ENCODE measurements at regions not wholly inside any gene's neighbourhood (a gene's known extent, or its start where the extent isn't known, plus 50 kb on each side); places are given as distances from the start of the nearest gene placed in this dataset.
"Not testable (repeated sequence)": the region's sequence is repeated elsewhere in the genome, so short reads cannot be mapped to it uniquely, and the experiment has no call there.

DNA sequence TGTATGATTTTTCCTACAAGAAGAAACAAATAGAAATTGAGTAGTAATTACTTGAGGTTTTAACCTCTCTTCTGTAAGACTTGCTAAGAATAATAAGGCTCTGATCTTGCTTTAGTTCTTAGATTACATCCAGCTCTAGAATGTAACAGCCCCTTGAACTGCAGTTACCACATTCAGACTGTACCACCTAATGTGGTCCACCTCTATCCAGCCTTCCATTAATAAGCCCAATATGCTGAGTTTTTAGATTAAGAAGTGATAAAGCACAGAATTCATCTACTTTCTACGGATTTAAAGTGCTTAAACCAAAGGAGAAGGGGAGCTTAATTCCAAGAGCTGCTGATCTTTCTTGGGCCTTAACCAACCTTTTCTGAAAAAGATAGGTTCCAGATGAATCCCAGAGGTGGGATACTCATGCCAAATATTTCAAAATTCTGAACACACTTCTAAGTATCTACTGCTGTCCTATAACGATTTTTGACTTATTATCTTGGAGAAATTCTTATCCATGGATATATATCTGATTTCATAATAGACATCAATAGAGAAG is 131.5 kb downstream of the ZNF608 start:
- DNase-seq = no peak

DNA sequence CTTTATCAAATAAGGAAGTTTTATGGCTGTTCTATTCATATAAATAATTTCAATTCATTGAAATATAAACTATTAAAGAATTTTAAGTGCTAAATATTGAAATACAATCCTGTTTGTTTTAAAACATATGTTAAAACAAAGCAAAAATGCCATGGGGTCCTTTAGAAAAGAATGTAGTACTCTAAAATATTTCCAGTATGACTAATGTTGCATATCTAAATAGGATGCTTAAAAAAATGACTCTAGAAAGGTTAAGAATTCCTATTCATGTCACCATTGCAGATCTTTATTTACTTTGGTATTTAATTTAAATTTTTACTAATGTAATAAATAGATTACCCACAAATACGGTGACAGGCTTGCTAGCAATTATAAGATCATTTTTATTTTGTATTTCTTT is 132.3 kb downstream of the ZNF608 start:
- DNase-seq = no peak

DNA sequence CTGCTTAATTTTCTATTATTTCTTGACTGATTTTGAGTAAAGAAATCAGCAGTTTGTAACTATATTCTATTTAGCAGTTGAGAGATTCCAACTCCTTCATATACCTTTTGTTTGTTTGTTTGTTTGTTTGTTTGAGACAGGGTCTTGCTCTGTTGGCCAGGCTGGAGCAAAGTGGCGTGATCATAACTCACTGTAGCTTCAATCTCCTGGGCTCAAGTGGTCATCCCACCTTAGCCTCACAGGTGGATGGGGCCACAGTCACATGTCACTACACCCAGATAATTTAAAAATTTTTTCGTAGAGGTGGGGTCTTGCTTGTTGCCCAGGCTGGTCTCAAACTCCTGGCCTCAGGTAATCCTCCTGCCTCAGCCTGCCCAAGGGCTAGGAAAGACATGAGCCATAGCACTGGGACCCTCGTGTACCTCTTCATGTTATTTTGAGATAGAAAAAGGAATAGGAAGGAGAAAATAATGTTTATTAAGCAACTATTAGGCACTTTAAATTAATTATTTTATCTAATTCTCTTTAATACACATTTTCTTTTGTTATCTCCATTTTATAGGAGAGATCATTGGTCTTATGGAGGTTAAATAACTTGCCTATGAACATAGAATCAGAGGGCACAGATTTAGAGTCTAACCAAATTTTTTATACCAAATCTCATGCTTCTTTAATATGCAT is 133.0 kb downstream of the ZNF608 start:
- no peak for DNase-seq

DNA sequence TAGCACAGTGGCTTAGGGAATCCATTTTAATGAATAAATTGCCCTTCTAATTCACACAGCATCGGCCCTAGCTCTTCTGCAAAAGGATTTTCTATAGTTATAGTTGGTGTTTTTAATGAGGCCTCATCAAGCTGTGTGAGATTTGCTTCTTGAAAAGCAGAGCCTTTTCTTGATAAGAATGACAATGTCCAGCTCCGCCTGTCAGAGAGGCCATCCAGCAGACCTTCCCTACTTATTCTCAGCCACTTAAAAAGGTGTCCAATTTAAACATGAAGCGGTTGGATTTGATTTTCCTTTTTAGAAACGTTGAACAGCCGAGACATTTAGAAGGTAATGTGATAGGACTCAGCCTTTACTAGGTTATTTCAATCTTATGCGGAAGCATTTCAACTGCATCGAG is 134.4 kb downstream of the ZNF608 start:
- DNase-seq = no peak

DNA sequence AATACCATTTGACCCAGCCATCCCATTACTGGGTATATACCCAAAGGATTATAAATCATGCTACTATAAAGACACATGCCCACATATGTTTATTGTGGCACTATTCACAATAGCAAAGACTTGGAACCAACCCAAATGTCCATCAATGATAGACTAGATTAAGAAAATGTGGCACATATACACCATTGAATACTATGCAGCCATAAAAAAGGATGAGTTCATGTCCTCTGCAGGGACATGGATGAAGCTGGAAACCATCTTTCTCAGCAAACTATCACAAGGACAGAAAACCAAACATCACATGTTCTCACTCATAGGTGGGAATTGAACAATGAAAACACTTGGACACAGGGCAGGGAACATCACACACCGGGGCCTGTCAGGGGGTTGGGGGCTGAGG is 135.2 kb downstream of the ZNF608 start:
- DNase-seq = not testable (repeated sequence)

DNA sequence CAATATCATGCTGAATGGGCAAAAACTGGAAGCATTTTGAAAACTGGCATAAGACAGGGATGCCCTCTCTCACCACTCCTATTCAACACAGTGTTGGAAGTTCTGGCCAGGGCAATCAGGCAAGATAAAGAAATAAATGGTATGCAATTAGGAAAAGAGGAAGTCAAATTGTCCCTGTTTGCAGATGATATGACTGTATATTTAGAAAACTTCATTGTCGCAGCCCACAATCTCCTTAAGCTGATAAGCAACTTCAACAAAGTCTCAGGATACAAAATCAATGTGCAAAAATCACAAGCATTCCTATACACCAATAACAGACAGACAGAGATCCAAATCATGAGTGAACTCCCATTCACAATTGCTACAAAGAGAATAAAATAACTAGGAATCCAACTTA is 136.8 kb downstream of the ZNF608 start:
- not testable (repeated sequence) for DNase-seq

DNA sequence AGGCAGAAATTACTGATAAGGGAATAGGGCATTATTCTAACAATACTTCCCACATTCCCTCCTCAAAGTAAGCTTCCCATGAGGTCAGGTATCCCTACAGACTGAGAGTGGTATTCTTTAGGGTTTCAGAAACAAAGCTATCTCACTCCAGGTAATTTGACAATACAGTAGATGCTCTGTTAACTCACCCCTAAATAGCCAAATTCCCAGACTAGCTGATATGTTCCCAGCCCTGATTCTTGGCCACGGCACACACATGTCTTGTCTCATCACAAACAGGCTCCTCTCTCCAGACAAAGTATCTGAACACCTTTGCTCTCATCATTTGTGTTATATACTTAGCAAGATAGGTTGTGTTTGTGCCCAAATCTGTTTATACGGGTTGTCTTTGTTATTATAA is 139.9 kb downstream of the ZNF608 start:
- no peak for DNase-seq

DNA sequence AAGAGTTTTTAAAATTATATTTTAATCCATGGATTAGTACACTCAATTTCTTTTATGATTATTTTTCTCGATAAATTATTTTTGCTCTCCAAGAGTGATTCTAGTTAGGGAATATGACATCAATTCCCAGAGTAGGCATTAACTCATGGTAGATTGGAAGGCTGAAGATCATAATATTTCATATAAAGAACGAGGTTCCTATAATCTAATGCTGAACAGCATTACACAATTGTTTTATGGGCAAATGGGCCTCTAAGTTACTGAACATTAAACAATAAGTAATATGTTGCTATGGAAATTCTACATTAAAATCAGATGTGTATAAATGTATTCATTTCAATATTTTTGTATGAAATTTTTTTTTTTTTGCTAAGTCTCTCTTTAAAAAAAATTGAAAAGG is 140.3 kb downstream of the ZNF608 start:
- DNase-seq = no peak

DNA sequence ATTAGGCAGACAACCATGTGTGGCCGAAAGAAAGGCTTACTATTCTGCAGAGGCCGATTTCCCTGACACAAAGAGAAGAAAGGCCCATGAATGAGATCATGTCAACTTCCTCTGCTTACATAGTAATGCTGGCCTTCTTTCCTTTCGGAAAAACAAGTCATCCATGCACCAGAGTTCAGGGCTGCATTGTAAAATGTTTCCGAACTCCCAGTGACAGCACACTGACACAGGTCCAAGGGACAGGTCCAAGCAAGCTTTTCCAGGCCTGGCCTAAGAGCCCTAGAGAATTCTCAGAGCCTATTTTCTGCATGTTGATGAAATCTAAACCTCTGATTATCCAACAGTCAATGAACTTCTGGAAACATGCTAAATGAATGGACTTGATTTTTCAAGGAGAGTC is 140.9 kb downstream of the ZNF608 start:
- no peak for DNase-seq

DNA sequence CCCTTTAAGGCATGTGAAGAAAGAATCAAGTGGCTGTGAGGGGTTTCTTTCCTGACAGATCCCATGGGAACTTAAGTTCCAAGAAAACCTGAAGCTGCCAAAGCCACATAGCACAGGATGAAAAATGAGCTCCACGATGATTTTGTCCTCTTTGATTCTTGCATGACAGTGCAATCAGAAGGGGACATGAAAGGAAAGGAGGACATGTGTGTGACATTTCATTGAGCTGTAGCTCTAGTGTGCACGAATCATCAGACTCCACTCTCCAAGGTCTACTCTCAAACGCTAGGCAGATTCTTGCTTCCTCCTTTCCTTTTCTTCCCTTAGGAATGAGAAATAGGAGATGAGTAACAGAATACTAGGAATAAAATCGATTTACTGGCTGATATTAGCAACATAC is 142.0 kb downstream of the ZNF608 start:
- no peak for DNase-seq

DNA sequence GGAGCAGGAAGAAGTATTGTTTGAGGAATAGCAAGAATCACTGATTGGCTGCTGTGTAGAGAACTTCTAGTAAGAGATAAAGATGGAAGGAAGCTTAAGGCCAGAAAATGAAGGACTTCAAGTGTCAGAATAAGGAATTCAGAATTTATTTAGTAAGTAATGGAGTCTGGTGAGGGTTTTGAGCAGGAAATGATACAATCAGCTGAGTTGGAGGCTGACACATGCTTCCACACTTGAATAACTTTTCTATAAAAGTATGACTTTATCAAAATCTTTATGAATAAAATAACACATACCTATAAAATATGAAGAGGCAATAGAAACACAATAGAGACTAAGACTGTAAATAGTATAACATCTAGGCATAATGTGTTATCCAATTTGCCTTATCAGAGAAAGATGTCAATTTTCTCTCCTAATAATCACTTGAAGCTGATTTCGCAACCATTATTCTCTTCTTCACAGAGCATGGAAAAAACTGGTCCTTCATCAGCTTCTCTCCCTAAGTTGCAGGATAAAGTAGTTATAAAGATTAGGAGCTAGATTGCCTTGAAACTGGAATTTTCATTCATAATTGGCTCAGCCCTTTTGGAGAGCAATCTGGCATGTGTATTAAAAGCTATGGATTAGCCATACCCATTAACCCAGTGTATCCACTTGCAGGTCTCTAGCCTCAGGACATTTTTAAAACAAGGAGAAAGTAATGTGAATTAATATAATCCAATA is 143.4 kb downstream of the ZNF608 start:
- no peak for DNase-seq

DNA sequence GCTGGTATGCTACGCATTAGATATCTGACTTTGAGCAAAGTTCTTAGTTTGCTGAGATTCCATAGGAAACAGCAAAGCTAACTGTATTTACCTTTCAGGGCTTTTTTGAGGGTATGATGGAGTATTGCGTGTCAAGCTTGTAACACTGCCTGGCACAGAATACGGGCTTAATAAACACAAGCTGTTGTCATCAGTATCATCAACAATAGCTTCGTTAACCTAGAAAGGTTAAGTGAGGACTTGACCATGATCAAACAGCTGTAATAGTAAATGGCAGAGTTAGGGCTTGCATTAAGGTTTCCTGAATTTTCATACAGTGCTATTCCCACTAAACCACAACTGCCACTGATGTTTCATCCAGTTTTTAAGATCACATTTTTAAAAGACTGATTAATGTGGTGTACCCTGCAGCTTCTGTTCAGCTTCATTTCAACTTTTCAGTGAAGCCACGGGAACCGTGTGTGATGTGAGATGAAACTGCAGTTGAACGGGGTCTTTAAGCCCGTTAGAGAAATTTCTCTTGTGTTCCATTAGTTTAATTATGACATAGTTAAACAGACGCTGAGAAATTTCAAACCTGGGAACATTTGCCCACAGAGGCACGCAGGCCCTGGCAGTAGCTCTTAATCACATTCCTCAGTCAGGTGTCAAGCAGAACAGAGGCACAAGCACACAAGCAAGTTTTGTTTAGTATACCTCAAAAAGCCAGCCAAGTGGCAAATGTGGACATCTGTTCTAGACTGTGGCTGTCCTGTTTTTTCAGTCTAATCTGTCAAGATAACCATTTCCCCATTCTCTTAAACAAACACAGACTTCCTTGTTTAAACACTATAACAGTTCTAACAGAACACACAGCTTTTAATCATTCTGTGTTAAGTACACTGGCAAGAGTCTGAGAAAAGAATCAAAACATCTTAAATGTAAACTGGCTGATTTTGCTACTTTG is 147.1 kb downstream of the ZNF608 start:
- peak; percentile 82 for DNase-seq

DNA sequence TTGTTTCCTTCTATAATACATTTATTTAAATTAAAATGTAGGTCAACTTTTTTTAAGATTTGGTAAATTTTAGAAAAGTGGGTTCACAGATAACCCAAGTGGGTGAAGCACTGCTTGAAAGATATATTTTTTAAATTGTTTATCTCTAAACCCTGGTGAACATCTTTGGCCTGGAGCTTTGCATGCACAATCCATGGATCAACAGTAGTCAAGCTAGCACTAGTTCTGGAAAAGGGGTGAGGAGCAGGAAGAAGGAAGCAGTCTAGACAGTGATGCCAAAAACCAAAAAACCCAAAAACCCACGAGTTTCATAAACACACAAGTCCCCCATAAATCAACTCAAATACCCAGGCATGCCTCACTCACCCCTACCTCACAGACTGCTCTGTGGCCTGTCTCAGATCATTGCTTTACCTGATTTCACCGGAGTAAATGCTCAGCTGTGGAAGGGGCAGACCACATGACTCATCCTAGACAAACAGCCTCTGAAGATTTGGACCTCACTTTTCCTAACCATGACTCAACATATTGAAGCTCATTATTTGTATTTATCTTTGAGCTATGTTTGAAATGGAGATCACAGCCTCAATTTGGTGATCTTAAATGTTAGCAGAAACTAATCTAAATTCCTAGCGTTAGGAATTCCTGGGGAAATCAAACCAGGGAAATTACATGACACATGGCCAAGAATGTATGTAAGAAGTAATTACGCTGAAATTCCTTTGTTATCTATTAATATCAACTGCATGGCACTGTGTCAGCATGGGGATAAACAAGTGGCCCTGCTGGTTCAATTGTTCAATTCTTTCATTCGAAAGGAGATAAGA is 149.6 kb downstream of the ZNF608 start:
- no peak for DNase-seq

DNA sequence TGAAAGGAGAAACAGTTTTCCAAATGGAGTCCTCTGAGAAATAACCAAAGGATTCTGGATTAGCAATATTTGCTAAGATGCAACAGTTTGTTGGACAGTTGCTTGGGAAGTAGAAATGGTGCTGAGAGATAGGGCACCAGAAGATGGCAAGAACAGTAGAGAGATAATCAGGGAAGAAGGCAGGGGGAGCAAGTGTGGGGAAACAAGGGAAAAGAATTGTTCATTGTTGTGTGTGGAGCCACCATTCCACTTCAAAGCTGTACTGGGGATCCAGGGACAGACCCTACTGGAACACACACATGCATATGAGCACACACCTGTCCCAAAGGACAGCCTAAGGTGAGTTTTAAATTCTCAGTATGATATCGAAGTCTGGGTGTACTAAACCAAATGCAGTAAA is 152.5 kb downstream of the ZNF608 start:
- no peak for DNase-seq

DNA sequence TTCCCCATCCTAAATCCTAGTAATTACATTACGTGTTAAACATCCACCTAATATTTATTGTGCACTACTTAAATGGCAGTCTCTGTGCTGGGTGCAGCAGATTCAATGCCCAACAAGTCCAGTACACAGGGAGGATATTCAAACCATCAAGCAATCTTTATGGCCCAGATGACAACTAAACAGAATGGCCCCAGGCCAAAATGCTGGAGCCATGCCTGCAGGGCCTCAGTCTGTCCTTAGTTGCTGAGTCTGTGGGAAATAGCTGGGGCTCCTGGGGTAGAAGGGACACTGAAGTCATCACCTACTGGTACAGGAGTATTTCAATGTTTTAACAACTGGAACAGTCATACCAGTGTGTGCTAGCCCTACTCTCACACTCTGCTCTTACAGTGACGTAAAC is 153.5 kb downstream of the ZNF608 start:
- no peak for DNase-seq

DNA sequence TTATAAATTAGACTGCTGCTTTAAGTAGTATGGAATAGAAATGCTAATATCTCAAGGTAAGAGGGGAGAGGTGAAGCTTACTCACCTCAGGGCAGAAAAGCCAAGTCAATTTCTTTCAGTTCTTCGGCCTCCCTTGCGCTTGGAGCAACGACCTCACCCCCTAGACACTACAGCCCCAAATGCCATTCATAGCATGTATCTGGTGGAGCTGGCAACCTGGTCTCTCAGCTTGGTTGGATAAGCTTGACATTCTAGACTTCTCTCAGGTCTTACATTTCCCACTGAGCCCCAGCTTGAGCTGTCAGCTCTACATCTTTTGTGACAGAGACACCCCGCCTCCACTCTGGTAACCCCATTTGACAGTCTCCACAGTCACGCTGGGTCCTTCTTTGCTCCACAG is 154.9 kb downstream of the ZNF608 start:
- DNase-seq = no peak

DNA sequence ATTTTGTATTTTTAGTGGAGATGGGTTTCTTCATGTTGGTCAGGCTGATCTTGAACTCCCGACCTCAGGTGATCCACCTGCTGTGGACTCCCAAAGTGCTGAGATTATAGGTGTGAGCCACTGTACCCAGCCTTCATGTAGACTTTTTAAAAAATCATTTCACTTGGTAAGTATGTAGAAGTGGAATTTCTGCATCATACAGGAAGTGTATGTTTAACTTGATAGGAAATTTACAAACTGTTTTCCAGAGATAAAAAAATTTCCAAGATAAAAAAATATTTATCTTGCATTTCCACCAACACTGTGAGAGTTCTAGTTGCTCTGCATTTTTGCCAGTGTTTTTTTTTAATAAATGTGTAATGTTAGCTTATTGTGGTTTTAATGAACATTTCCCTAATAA is 155.8 kb downstream of the ZNF608 start:
- no peak for DNase-seq

DNA sequence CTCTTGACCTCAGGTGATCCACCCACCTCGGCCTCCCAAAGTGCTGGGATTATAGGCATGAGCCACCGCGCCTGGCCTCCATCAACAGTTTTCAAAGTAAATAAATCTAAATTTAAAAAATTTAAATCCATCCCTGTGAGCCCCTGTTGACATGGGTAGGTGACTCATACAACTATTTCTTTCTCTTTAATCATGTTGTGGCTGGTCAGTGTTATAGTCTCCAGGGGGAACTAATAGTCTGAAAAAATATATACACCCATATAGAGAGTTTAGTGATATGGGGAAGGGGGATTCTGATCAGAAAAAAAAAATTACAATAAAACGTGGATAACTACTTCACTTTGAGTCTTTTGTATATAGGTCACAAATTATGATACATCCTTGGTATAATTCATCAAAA is 159.2 kb downstream of the ZNF608 start:
- DNase-seq = no peak

DNA sequence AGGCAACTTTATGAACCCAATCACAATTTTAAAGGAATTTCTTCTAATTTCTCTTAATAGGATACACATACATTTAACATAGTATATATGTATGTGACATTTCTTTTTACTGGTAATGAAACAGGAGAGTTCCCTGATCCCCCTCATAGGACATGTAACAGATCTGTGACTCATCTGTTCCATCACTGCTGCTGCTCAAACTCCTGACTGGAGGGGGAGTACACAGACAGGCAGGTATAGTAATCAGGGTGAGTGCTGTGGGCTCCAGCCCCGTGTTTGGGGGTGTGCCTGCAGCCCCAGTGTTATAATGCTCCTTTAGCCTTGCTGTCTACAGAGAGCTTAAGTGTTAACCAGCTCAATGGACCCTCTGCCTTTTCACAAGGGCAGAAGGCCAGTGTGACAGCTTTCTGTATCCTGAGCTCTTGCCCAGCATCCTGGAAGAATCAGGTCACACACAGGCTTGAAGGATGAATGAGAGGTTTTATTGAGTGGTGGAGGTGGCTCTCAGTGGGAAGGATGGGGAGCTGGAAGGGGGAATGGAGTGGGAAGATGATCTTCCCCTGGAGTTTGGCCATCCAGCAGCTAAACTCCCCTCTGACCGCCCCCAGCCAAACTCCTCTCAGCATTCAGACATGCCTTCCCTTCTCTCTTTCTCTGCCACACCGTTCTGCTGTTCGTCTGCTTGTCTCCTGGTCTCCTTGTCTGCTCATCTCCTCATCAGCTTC is 161.3 kb downstream of the ZNF608 start:
- DNase-seq = no peak

DNA sequence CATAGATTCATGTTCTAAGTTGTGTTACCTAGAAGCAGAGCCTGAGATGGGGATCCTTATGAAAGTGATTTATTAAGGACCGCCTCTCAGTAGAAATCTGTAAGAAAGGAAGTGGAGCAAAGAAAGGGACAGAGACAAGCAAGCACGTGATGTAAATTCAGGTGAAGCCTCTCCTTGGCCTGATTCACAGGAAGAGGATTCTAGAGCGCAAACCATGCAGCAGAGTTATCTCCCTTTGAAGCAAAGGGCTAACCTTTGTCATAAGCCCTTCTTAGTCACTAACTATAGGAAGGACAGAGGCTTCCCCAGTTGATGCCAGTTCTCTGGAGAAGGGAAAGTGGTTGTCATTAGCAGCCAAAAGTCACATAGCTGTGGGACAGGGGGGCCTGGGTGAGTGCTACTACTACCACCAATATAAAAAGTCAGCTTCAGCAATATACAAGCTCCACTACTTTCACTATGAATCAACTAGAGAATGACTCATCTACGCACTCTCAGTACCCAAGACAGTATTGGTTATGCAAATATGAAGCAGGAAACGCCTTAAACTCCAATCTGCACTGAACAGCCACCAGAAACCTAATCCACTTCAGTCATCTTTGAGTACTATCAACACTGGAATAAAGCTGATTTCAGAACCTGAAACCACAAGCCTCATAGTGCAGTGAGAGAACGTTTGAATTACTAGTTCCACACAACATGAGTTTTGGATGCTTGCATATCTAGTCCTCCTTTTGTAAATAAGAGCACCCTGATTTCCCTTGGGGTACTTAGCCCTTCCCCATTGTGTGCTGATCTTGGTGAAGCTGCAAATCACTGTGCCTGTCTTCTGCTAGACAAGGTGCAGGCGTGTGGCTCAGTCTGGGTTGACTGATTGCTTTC is 162.7 kb downstream of the ZNF608 start:
- DNase-seq = no peak

DNA sequence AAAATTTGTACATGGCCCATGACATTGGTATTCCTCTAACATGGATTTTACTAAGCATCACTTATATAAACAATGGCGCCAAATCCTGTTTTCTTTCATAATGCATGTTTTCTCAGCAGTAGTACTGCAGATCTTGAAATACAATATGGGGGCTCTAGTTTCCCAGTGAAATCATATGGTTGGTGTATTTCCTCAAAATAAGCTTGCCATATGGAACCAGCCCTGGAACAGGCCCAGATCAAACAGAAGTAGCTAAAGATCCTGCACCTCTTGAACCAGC is 163.9 kb downstream of the ZNF608 start:
- DNase-seq = peak; percentile 40
